CD4-positive, alpha-beta T cell (primary cell): ENCODE measurements at regions not wholly inside any gene's neighbourhood (a gene's known extent, or its start where the extent isn't known, plus 50 kb on each side); places are given as distances from the start of the nearest gene placed in this dataset.

Source experiments
- ATAC-seq: fragments of 200-7000 bp; cut with Tn5 transposase; one replicate; pipeline ENCODE4 v1.10.0; 2022; ENCODE audit warnings: mild to moderate bottlenecking; ENCODE audit not compliant: poor library complexity
- CTCF ChIA-PET: fragments of 350-600 bp; sonication (Branson Sonifier 250); formaldehyde crosslinking; loops from one replicate; lab custom pipeline; 2021; ENCODE audit warnings: antibody characterized with exemption, inconsistent platforms; lab: Charles Lee
- POLR2A ChIA-PET: fragments of 350-600 bp; sonication (Branson Sonifier 250); formaldehyde crosslinking; loops from one replicate; lab custom pipeline; 2021; ENCODE audit warnings: antibody characterized with exemption, inconsistent platforms; lab: Charles Lee
- DNase-seq, 14 experiments: peaks; one replicate each; pipeline ENCODE4 v3.0.0-alpha.2; 2013 to 2020; ENCODE audit warnings: mixed read lengths in 2 of 14
- H3K27ac ChIP-seq, 2 donors: one replicate each; pipeline versions ENCODE4 v1.5.1 to v1.7.0; 2013; ENCODE audit warnings: low read length in 2 of 2, low read depth in 1 of 2, mild to moderate bottlenecking in 1 of 2
- H3K27me3 ChIP-seq, 2 experiments: 1 replicate in 1 of 2; 2 replicates in 1 of 2; pipeline versions ENCODE4 v1.6.1 to v1.7.0; 2013; ENCODE audit warnings: low read length in 2 of 2, control low read depth in 1 of 2, mild to moderate bottlenecking in 1 of 2, moderate library complexity in 1 of 2; ENCODE audit not compliant: insufficient read depth in 2 of 2, control insufficient read depth in 1 of 2
- H3K36me3 ChIP-seq: one replicate; pipeline ENCODE4 v1.6.1; 2013; ENCODE audit warnings: low read length, control low read depth; ENCODE audit not compliant: insufficient read depth
- H3K4me1 ChIP-seq: one replicate; pipeline ENCODE4 v1.6.1; 2013; ENCODE audit warnings: low read length, control low read depth; ENCODE audit not compliant: insufficient read depth
- H3K4me3 ChIP-seq: one replicate; pipeline ENCODE4 v1.5.1; 2013; ENCODE audit warnings: mild to moderate bottlenecking, low read length, moderate library complexity
- H3K9me3 ChIP-seq, 2 experiments: 1 replicate in 1 of 2; 2 replicates in 1 of 2; pipeline versions ENCODE4 v1.6.1 to v1.7.0; 2013; ENCODE audit warnings: low read length in 2 of 2, mild to moderate bottlenecking in 2 of 2, control low read depth in 1 of 2, moderate library complexity in 1 of 2; ENCODE audit not compliant: control insufficient read depth in 1 of 2, insufficient read depth in 1 of 2
- H3K27ac Mint-ChIP-seq: one replicate; pipeline ENCODE4 v1.8.0; 2020; ENCODE audit warnings: mixed read lengths
- H3K27me3 Mint-ChIP-seq: one replicate; pipeline ENCODE4 v1.8.0; 2021; ENCODE audit warnings: mixed read lengths
- H3K36me3 Mint-ChIP-seq: one replicate; pipeline ENCODE4 v1.8.0; 2021; ENCODE audit warnings: low read depth, mixed read lengths
- H3K4me1 Mint-ChIP-seq: one replicate; pipeline ENCODE4 v1.8.0; 2021; ENCODE audit warnings: low read depth, mixed read lengths
- H3K4me3 Mint-ChIP-seq: one replicate; pipeline ENCODE4 v1.8.0; 2020; ENCODE audit warnings: mild to moderate bottlenecking, mixed read lengths
- H3K9me3 Mint-ChIP-seq: one replicate; pipeline ENCODE4 v1.8.0; 2020; ENCODE audit warnings: mixed read lengths
- intact Hi-C, 2 experiments: fragments of 100-400 bp; cut with DNase I in 1 of 2; cut with micrococcal nuclease in 1 of 2; formaldehyde crosslinking; loops; one replicate each; pipeline versions ENCODE4 v1.15.1 to v1.9.0; 2023 to 2025; cut with DNase I, micrococcal nuclease
- TF ChIP-seq, protein P1 (sequence below): fragments of 200-600 bp; IDR thresholded peaks from one replicate; pipeline ENCODE4 v1.8.0; 2022; ENCODE audit warnings: antibody characterized with exemption, mild to moderate bottlenecking

DNA sequence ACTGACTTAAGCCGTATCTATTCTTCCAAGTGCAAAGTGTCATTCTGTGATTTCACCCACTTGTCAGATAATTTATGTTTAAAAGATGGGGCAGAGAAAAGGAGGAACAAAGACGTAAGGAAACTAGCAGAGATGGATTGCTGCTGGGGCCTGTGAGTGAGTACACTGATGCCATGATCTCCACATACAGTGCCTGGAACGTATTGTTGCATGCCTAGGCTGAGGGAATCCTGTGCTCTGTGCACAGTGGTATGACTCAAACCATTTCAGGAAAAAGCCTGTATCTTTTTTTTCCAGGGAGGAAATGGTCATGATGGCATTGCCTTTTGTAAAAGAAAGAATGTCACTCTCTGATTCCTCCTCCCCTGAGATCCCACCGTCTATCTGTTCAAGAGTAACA, 359.5 kb upstream of the ADAMTS16 start:
- ChIA-PET CTCF (no interaction called here), POLR2A (no interaction called here)
- no peaks in the 10 kb centered on the region for H3K4me1 ChIP-seq
- H3K9me3 ChIP-seq = peaks cover 3 to 7% of the 10 kb centered on the region in 2 experiments
- no peaks in the 10 kb centered on the region for H3K36me3 ChIP-seq
- no peaks in the 10 kb centered on the region for H3K27me3 ChIP-seq
- DNase-seq = no peak
- Mint-ChIP-seq H3K27me3 (no peaks in the 10 kb centered on the region), H3K36me3 (no peaks in the 10 kb centered on the region), H3K27ac (no peak overlapping the region), H3K4me3 (no peak overlapping the region), H3K9me3 (peaks cover 18% of the 10 kb centered on the region), H3K4me1 (no peaks in the 10 kb centered on the region)
- no peak overlapping the region for H3K4me3 ChIP-seq
- intact Hi-C loops = no loop called here
- H3K27ac ChIP-seq = no peak overlapping the region
- TF ChIP-seq, protein P1, sequence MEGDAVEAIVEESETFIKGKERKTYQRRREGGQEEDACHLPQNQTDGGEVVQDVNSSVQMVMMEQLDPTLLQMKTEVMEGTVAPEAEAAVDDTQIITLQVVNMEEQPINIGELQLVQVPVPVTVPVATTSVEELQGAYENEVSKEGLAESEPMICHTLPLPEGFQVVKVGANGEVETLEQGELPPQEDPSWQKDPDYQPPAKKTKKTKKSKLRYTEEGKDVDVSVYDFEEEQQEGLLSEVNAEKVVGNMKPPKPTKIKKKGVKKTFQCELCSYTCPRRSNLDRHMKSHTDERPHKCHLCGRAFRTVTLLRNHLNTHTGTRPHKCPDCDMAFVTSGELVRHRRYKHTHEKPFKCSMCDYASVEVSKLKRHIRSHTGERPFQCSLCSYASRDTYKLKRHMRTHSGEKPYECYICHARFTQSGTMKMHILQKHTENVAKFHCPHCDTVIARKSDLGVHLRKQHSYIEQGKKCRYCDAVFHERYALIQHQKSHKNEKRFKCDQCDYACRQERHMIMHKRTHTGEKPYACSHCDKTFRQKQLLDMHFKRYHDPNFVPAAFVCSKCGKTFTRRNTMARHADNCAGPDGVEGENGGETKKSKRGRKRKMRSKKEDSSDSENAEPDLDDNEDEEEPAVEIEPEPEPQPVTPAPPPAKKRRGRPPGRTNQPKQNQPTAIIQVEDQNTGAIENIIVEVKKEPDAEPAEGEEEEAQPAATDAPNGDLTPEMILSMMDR = no peak
- ATAC-seq = no peak

- Mint-ChIP-seq H3K27me3 (no peaks in the 10 kb centered on the region), H3K9me3 (peaks cover 18% of the 10 kb centered on the region)
- intact Hi-C loops = no loop called here
These were observed 358.8 kb upstream of the ADAMTS16 start for GRCh38 chr5:4781299-4781698.

GRCh38 chr5:4785971-4786370, 354.2 kb upstream of the ADAMTS16 start:
- H3K4me1 ChIP-seq = no peaks in the 10 kb centered on the region
- Mint-ChIP-seq H3K4me1 (no peaks in the 10 kb centered on the region), H3K4me3 (no peak overlapping the region), H3K36me3 (no peaks in the 10 kb centered on the region), H3K9me3 (peaks cover 7% of the 10 kb centered on the region), H3K27ac (no peak overlapping the region), H3K27me3 (no peaks in the 10 kb centered on the region)
- H3K9me3 ChIP-seq = peaks cover 3% of the 10 kb centered on the region in 2 experiments
- ChIA-PET POLR2A (no interaction called here), CTCF (no interaction called here)
- H3K4me3 ChIP-seq = no peak overlapping the region
- no peak overlapping the region for H3K27ac ChIP-seq
- ATAC-seq (no peak), DNase-seq (no peak)
- H3K36me3 ChIP-seq = no peaks in the 10 kb centered on the region
- intact Hi-C loops = no loop called here
- no peaks in the 10 kb centered on the region for H3K27me3 ChIP-seq
- TF ChIP-seq, protein P1 = no peak

More at GRCh38 chr5:4781299-4781698, 358.8 kb upstream of the ADAMTS16 start:
- CTCF ChIA-PET = no interaction called here
- Histone ChIP-seq H3K4me1 (no peaks in the 10 kb centered on the region), H3K4me3 (no peak overlapping the region), H3K27me3 (no peaks in the 10 kb centered on the region), H3K27ac (no peak overlapping the region), H3K36me3 (no peaks in the 10 kb centered on the region), H3K9me3 (peaks cover 3 to 7% of the 10 kb centered on the region in 2 experiments)
- POLR2A ChIA-PET = no interaction called here
- H3K27ac Mint-ChIP-seq = no peak overlapping the region
- ATAC-seq (no peak), DNase-seq (no peak)
- TF ChIP-seq, protein P1 = no peak
- no peaks in the 10 kb centered on the region for H3K4me1 Mint-ChIP-seq
- H3K36me3 Mint-ChIP-seq = no peaks in the 10 kb centered on the region
- H3K4me3 Mint-ChIP-seq = no peak overlapping the region
